ENCODE measurements at regions not wholly inside any gene's neighbourhood (a gene's known extent, or its start where the extent isn't known, plus 50 kb on each side); places are given as distances from the start of the nearest gene placed in this dataset.

DNA sequence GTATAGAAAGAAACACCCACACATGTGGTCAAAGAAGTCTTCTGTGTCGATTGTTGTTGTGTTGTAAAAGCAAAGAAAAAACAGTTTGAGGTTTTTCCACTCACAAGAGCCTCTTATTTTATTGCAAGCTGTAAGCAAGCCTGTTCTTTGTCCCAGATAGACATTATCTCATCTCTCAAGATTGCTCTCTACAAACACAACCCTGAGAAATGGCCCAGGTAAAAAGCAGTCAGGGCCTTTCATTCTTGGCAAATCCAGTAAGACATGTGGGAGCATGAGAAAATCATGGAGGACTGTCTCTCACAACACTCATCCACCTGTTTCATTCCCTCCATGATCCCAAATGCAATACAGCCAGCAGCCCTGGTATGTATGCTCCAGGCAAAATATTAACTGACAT, 286.6 kb upstream of the POU5F2 start:
- TF ChIP-seq, protein P1, sequence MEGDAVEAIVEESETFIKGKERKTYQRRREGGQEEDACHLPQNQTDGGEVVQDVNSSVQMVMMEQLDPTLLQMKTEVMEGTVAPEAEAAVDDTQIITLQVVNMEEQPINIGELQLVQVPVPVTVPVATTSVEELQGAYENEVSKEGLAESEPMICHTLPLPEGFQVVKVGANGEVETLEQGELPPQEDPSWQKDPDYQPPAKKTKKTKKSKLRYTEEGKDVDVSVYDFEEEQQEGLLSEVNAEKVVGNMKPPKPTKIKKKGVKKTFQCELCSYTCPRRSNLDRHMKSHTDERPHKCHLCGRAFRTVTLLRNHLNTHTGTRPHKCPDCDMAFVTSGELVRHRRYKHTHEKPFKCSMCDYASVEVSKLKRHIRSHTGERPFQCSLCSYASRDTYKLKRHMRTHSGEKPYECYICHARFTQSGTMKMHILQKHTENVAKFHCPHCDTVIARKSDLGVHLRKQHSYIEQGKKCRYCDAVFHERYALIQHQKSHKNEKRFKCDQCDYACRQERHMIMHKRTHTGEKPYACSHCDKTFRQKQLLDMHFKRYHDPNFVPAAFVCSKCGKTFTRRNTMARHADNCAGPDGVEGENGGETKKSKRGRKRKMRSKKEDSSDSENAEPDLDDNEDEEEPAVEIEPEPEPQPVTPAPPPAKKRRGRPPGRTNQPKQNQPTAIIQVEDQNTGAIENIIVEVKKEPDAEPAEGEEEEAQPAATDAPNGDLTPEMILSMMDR (IDR thresholded peaks at IDR 0.05), result no peak
- TF ChIP-seq POLR2AphosphoS5 (IDR thresholded peaks at IDR 0.05), result no peak

Measured in esophagus muscularis mucosa (tissue), 3 donors.